Progenitor cell of endocrine pancreas (in vitro differentiated cells): ENCODE measurements at regions not wholly inside any gene's neighbourhood (a gene's known extent, or its start where the extent isn't known, plus 50 kb on each side); places are given as distances from the start of the nearest gene placed in this dataset.

ENCODE experiments used
- DNase-seq: peaks from one replicate; pipeline ENCODE4 v3.0.0; 2021; ENCODE audit warnings: low spot score; ENCODE audit not compliant: unreplicated experiment
- H3K27ac Mint-ChIP-seq: 2 replicates; pipeline ENCODE4 v1.8.0; 2021; ENCODE audit warnings: mild to moderate bottlenecking, moderate library complexity, mixed read lengths
- H3K27me3 Mint-ChIP-seq: 2 replicates; pipeline ENCODE4 v1.8.0; 2021; ENCODE audit warnings: mixed read lengths
- H3K36me3 Mint-ChIP-seq: 2 replicates; pipeline ENCODE4 v1.8.0; 2022; ENCODE audit warnings: mixed read lengths; ENCODE audit not compliant: insufficient read depth
- H3K4me1 Mint-ChIP-seq: 2 replicates; pipeline ENCODE4 v1.8.0; 2021; ENCODE audit warnings: low read depth, mixed read lengths
- H3K4me3 Mint-ChIP-seq: 2 replicates; pipeline ENCODE4 v1.8.0; 2021; ENCODE audit warnings: low read depth, mild to moderate bottlenecking, moderate library complexity, mixed read lengths
- H3K9me3 Mint-ChIP-seq: 2 replicates; pipeline ENCODE4 v1.8.0; 2021; ENCODE audit warnings: low read depth, mixed read lengths
- CTCF ChIP-seq: fragments of 200-600 bp; sonication (generic); IDR thresholded peaks from one replicate; pipeline ENCODE4 v1.5.0; 2021; ENCODE audit warnings: antibody characterized with exemption, mild to moderate bottlenecking; ENCODE audit not compliant: unreplicated experiment

- DNase-seq = no peak
- H3K4me1 Mint-ChIP-seq = peaks cover 3% of the 10 kb centered on the region
- H3K36me3 Mint-ChIP-seq = no peaks in the 10 kb centered on the region
- H3K4me3 Mint-ChIP-seq = no peak overlapping the region
- no peak for TF ChIP-seq CTCF
- H3K27ac Mint-ChIP-seq = no peak overlapping the region
- no peaks in the 10 kb centered on the region for H3K9me3 Mint-ChIP-seq
- H3K27me3 Mint-ChIP-seq = peaks cover 14% of the 10 kb centered on the region
Observed at GRCh38 chr10:105352281-105352680, 711.2 kb downstream of the SORCS3 start.

- H3K36me3 Mint-ChIP-seq = no peaks in the 10 kb centered on the region
- peaks cover 17% of the 10 kb centered on the region for H3K27me3 Mint-ChIP-seq
Observed at GRCh38 chr10:105351187-105351586, 710.1 kb downstream of the SORCS3 start.

GRCh38 chr10:105347487-105347886 lies 706.4 kb downstream of the SORCS3 start:
- peaks cover 3% of the 10 kb centered on the region for H3K4me1 Mint-ChIP-seq
- no peak overlapping the region for H3K27ac Mint-ChIP-seq
- TF ChIP-seq CTCF = no peak
- no peaks in the 10 kb centered on the region for H3K9me3 Mint-ChIP-seq
- no peak overlapping the region for H3K4me3 Mint-ChIP-seq
- no peak for DNase-seq
- no peaks in the 10 kb centered on the region for H3K36me3 Mint-ChIP-seq
- peaks cover 14% of the 10 kb centered on the region for H3K27me3 Mint-ChIP-seq

More at GRCh38 chr10:105351187-105351586, 710.1 kb downstream of the SORCS3 start:
- no peaks in the 10 kb centered on the region for H3K9me3 Mint-ChIP-seq
- H3K4me1 Mint-ChIP-seq = peaks cover 3% of the 10 kb centered on the region
- no peak for DNase-seq
- H3K27ac Mint-ChIP-seq = no peak overlapping the region
- H3K4me3 Mint-ChIP-seq = no peak overlapping the region
- TF ChIP-seq CTCF = no peak

- Mint-ChIP-seq H3K4me1 (peaks cover 12% of the 10 kb centered on the region), H3K27me3 (peaks cover 29% of the 10 kb centered on the region), H3K9me3 (no peaks in the 10 kb centered on the region), H3K36me3 (no peaks in the 10 kb centered on the region), H3K4me3 (no peak overlapping the region), H3K27ac (no peak overlapping the region)
- DNase-seq = no peak
- no peak for TF ChIP-seq CTCF
Observed at GRCh38 chr10:105342606-105343005, 701.5 kb downstream of the SORCS3 start.

GRCh38 chr10:105339669-105340068 lies 698.6 kb downstream of the SORCS3 start:
- H3K36me3 Mint-ChIP-seq = no peaks in the 10 kb centered on the region
- H3K9me3 Mint-ChIP-seq = no peaks in the 10 kb centered on the region
- no peak for DNase-seq
- H3K4me1 Mint-ChIP-seq = peaks cover 12% of the 10 kb centered on the region
- TF ChIP-seq CTCF = no peak
- no peak overlapping the region for H3K27ac Mint-ChIP-seq
- peaks cover 21% of the 10 kb centered on the region for H3K27me3 Mint-ChIP-seq
- no peak overlapping the region for H3K4me3 Mint-ChIP-seq
